ENCODE measurements at regions not wholly inside any gene's neighbourhood (a gene's known extent, or its start where the extent isn't known, plus 50 kb on each side); places are given as distances from the start of the nearest gene placed in this dataset.

DNA sequence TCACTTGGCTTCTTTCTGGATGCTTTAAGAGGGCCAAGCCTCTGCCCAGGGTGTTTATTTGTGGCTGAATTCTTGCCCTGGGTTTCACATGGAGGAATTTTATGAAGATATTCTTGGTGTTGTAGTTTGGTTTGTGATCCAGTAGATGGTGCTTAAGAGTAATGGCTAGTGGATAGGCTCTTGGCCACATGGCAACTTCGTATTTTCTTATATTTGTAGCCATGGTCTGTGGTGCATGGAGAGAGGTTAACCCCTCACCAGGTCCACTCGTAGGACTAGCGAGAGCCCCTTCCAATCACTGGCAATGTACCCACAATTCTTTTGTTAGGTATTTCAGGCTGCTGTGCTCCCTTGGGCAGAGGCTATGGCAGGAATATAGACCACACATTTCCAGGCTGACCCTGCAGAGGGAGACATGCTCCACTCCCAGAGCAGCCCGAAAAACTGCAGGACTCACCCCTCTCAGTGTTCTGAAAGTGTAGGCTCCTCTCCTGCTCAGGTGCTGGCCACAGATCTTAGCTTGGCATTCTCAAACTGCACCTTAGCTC, 582.1 kb upstream of the SETBP1 start:
- Mint-ChIP-seq H3K36me3 (ENCODE audit: unreplicated experiment) (no peaks in the 10 kb centered on the region), H3K27me3 (ENCODE audit: unreplicated experiment) (no peaks in the 10 kb centered on the region), H3K4me1 (ENCODE audit: low read depth, unreplicated experiment) (no peaks in the 10 kb centered on the region), H3K27ac (ENCODE audit: unreplicated experiment) (no peak overlapping the region), H3K9me3 (ENCODE audit: unreplicated experiment) (peaks cover 6% of the 10 kb centered on the region), H3K4me3 (ENCODE audit: unreplicated experiment) (no peak overlapping the region)
- TF ChIP-seq, protein P1, sequence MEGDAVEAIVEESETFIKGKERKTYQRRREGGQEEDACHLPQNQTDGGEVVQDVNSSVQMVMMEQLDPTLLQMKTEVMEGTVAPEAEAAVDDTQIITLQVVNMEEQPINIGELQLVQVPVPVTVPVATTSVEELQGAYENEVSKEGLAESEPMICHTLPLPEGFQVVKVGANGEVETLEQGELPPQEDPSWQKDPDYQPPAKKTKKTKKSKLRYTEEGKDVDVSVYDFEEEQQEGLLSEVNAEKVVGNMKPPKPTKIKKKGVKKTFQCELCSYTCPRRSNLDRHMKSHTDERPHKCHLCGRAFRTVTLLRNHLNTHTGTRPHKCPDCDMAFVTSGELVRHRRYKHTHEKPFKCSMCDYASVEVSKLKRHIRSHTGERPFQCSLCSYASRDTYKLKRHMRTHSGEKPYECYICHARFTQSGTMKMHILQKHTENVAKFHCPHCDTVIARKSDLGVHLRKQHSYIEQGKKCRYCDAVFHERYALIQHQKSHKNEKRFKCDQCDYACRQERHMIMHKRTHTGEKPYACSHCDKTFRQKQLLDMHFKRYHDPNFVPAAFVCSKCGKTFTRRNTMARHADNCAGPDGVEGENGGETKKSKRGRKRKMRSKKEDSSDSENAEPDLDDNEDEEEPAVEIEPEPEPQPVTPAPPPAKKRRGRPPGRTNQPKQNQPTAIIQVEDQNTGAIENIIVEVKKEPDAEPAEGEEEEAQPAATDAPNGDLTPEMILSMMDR (IDR thresholded peaks at IDR 0.05; ENCODE audit: partially characterized antibody, unreplicated experiment) = peak; percentile 33
- DNase-seq = peak; percentile 21

DNA sequence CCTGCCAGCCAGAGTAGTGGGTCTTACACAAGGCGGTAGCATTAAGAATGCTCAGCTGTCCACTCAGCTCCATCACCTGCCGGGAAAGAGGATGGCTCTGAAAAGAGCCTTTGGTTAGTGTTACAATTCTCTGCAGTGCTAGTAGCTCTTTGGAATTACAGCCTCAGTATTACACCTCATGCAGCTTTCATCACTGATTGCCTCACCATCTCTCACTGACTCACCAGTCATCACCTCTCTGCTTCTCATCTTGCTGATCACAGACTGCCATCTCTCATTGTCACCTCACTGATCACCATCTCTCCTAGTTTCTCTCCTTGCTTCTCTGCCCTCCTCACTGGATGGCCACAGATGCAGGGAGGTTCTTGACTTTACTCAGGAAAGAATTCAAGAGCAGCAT, 573.5 kb upstream of the SETBP1 start:
- no peak overlapping the region for H3K4me3 Mint-ChIP-seq (ENCODE audit: unreplicated experiment)
- no peaks in the 10 kb centered on the region for H3K36me3 Mint-ChIP-seq (ENCODE audit: unreplicated experiment)
- H3K27ac Mint-ChIP-seq (ENCODE audit: unreplicated experiment) = no peak overlapping the region
- H3K9me3 Mint-ChIP-seq (ENCODE audit: unreplicated experiment) = no peaks in the 10 kb centered on the region
- no peak for DNase-seq
- no peaks in the 10 kb centered on the region for H3K27me3 Mint-ChIP-seq (ENCODE audit: unreplicated experiment)
- TF ChIP-seq, protein P1 (IDR thresholded peaks at IDR 0.05; ENCODE audit: partially characterized antibody, unreplicated experiment) = no peak
- H3K4me1 Mint-ChIP-seq (ENCODE audit: low read depth, unreplicated experiment) = no peaks in the 10 kb centered on the region

DNA sequence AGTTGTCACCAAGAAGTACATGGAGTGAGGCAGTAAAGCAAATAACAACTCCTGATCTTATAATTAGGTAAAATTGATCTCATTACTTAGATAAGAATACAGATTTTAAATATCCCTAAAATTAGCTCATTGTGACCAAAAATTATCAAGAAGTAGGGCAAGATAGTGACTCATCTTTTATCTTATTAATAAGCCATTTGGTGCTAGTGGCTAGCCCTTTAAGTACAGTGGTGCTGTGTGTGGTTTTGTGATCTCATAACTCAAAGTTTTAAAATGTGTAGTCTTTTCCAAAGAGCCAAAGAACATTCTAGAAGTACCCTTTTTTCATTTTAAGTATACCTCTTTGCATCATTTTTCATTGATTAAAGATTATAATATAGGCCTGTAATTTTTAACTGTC, 569.4 kb upstream of the SETBP1 start:
- H3K9me3 Mint-ChIP-seq (ENCODE audit: unreplicated experiment) = no peaks in the 10 kb centered on the region
- H3K27me3 Mint-ChIP-seq (ENCODE audit: unreplicated experiment) = no peaks in the 10 kb centered on the region

DNA sequence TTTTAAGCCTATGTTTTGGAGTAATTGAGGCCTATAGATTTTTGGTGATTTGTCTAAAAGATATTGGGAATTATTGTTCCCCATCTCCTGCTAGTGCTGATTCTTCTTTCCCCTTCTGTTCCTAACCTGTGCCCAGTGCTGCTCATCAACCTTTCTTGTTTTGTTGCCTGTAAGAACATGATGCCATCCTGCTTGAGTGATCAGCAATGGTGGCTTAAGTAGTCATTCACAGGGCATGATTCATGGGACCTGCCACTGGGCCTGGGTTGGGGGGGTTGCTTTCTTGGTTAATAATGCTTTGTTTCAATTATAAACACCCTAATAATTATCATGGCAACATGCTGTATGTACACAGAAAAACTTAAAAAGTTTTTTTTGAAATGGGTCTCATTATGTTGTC, 562.9 kb upstream of the SETBP1 start:
- Mint-ChIP-seq H3K27ac (ENCODE audit: unreplicated experiment) (no peak overlapping the region), H3K9me3 (ENCODE audit: unreplicated experiment) (no peaks in the 10 kb centered on the region), H3K4me3 (ENCODE audit: unreplicated experiment) (no peak overlapping the region), H3K4me1 (ENCODE audit: low read depth, unreplicated experiment) (no peaks in the 10 kb centered on the region), H3K36me3 (ENCODE audit: unreplicated experiment) (no peaks in the 10 kb centered on the region), H3K27me3 (ENCODE audit: unreplicated experiment) (no peaks in the 10 kb centered on the region)
- DNase-seq = no peak
- TF ChIP-seq, protein P1 (IDR thresholded peaks at IDR 0.05; ENCODE audit: partially characterized antibody, unreplicated experiment) = no peak

More for the DNA sequence above, 569.4 kb upstream of the SETBP1 start:
- no peak overlapping the region for H3K4me3 Mint-ChIP-seq (ENCODE audit: unreplicated experiment)
- no peak overlapping the region for H3K27ac Mint-ChIP-seq (ENCODE audit: unreplicated experiment)
- H3K4me1 Mint-ChIP-seq (ENCODE audit: low read depth, unreplicated experiment) = no peaks in the 10 kb centered on the region
- H3K36me3 Mint-ChIP-seq (ENCODE audit: unreplicated experiment) = no peaks in the 10 kb centered on the region
- no peak for DNase-seq
- TF ChIP-seq, protein P1 (IDR thresholded peaks at IDR 0.05; ENCODE audit: partially characterized antibody, unreplicated experiment) = no peak

DNA sequence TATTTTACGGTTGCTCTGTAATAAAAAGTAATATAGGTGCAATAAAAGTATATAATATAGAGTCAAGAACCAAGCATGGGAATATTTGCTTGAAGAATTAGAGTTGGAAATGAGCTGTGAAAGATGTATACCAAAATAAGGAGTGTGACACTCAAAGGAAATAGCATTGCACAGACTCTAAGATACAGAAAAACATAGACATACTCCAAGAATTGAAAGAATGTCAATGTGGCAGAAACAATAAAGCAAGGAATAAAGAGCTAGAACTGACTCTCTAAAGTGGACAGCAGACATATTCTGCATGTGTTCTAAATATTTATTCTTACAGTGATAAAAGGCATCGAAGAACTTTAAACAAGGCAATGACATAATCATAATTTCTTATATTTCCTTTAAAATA, 561.1 kb upstream of the SETBP1 start:
- TF ChIP-seq, protein P1 (IDR thresholded peaks at IDR 0.05; ENCODE audit: partially characterized antibody, unreplicated experiment) = no peak
- no peaks in the 10 kb centered on the region for H3K4me1 Mint-ChIP-seq (ENCODE audit: low read depth, unreplicated experiment)
- no peaks in the 10 kb centered on the region for H3K27me3 Mint-ChIP-seq (ENCODE audit: unreplicated experiment)
- no peak overlapping the region for H3K27ac Mint-ChIP-seq (ENCODE audit: unreplicated experiment)
- H3K4me3 Mint-ChIP-seq (ENCODE audit: unreplicated experiment) = no peak overlapping the region
- H3K36me3 Mint-ChIP-seq (ENCODE audit: unreplicated experiment) = no peaks in the 10 kb centered on the region
- no peaks in the 10 kb centered on the region for H3K9me3 Mint-ChIP-seq (ENCODE audit: unreplicated experiment)
- no peak for DNase-seq

Data from glutamatergic neuron (in vitro differentiated cells).